GM12892 (cell line): ENCODE measurements at regions not wholly inside any gene's neighbourhood (a gene's known extent, or its start where the extent isn't known, plus 50 kb on each side); places are given as distances from the start of the nearest gene placed in this dataset.

ENCODE experiments used
- POLR2A ChIP-seq: IDR thresholded peaks from 2 replicates; pipeline ENCODE4 v1.6.1; 2011; ENCODE audit warnings: low read depth, low read length, control low read depth
- POLR2AphosphoS5 ChIP-seq: IDR thresholded peaks from 2 replicates; pipeline ENCODE4 v1.6.1; 2011; ENCODE audit warnings: low read depth, low read length, control low read depth
- TAF1 ChIP-seq: IDR thresholded peaks from 2 replicates; pipeline ENCODE4 v1.6.1; 2011; ENCODE audit warnings: low read depth, mild to moderate bottlenecking, control low read depth, low read length, borderline replicate concordance

DNA sequence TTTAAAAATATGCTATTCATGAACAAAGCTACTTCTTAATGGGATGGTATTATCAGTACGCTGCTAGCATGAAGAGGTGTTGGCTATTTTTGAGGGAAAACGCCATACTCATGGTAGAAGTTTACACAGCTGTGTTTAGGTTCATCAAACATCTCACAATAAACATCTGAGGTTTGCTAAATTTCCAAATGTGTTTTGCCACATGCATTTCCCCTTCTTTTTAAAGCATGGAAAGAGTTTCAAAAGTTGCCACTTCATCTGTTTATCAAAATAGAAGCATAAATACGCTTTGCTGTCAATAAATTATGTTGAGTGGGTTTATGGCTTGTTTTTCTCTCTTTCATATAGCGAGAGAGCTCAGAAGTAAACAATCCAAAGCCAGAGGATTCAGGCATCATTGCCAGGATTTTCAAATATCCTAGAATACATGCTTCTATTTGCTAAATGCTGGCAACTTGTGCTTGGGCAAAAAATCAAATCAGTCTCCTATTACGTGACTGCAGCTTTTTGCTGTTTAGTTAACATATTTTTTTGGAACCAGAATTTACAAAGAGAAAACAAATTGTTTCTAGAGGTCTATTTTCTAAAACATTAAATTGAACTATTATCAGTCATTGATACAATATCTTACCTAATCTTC, 1919.9 kb upstream of the LRRTM1 start:
- TF ChIP-seq POLR2A: no peak
- TF ChIP-seq TAF1: no peak
- TF ChIP-seq POLR2AphosphoS5: no peak
